Loucy (cell line): ENCODE measurements at regions not wholly inside any gene's neighbourhood (a gene's known extent, or its start where the extent isn't known, plus 50 kb on each side); places are given as distances from the start of the nearest gene placed in this dataset.
A peak's percentile ranks its signal among the peaks of the same experiment; 100 is the strongest.

Experiments used
- H2AFZ ChIP-seq: fragments of 200-600 bp; sonication (generic); 2 replicates; pipeline ENCODE4 v1.6.0; 2016; ENCODE audit warnings: antibody characterized with exemption, mild to moderate bottlenecking, low read length, moderate library complexity
- H3F3A ChIP-seq: fragments of 200-600 bp; 2 replicates; pipeline ENCODE4 v1.6.0; 2016; ENCODE audit warnings: antibody characterized with exemption, low read depth, mild to moderate bottlenecking
- H3K27me3 ChIP-seq: fragments of 200-600 bp; sonication (generic); 2 replicates; pipeline ENCODE4 v1.6.1; 2014; ENCODE audit warnings: low read length, mild to moderate bottlenecking; ENCODE audit not compliant: insufficient read depth, poor library complexity, severe bottlenecking
- H3K36me3 ChIP-seq: fragments of 200-600 bp; sonication (generic); 2 replicates; pipeline ENCODE4 v1.6.1; 2016; ENCODE audit warnings: low read length; ENCODE audit not compliant: insufficient read depth
- H3K4me1 ChIP-seq: fragments of 200-600 bp; sonication (generic); 2 replicates; pipeline ENCODE4 v1.5.1; 2014; ENCODE audit warnings: low read length, mild to moderate bottlenecking; ENCODE audit not compliant: insufficient read depth, poor library complexity, severe bottlenecking
- H3K4me2 ChIP-seq: fragments of 200-600 bp; sonication (generic); 2 replicates; pipeline ENCODE4 v1.6.0; 2014; ENCODE audit warnings: antibody characterized with exemption, low read length, low read depth, mild to moderate bottlenecking; ENCODE audit not compliant: poor library complexity, severe bottlenecking
- H3K4me3 ChIP-seq: fragments of 200-600 bp; sonication (generic); 2 replicates; pipeline ENCODE4 v1.5.1; 2014; ENCODE audit warnings: low read length, mild to moderate bottlenecking, mixed read lengths; ENCODE audit not compliant: poor library complexity, severe bottlenecking
- H3K79me2 ChIP-seq: fragments of 200-600 bp; sonication (generic); 2 replicates; pipeline ENCODE4 v1.6.1; 2014; ENCODE audit warnings: low read length; ENCODE audit not compliant: insufficient read depth
- H3K9ac ChIP-seq: fragments of 200-600 bp; sonication (generic); 2 replicates; pipeline ENCODE4 v1.6.0; 2014; ENCODE audit warnings: mild to moderate bottlenecking, low read depth, low read length, moderate library complexity; ENCODE audit not compliant: poor library complexity, severe bottlenecking
- H3K9me2 ChIP-seq: fragments of 200-600 bp; sonication (generic); replicated peaks from 2 replicates; pipeline ENCODE4 v1.6.1; 2016; ENCODE audit warnings: low read depth, low read length, mixed read lengths
- H3K9me3 ChIP-seq: fragments of 200-600 bp; sonication (generic); 2 replicates; pipeline ENCODE4 v1.6.1; 2014; ENCODE audit warnings: mild to moderate bottlenecking, antibody characterized with exemption, low read length, low read depth; ENCODE audit not compliant: insufficient read depth
- H4K20me1 ChIP-seq: fragments of 200-600 bp; sonication (generic); 2 replicates; pipeline ENCODE4 v1.6.0; 2014; ENCODE audit warnings: antibody characterized with exemption, low read length, mild to moderate bottlenecking; ENCODE audit not compliant: insufficient read depth, poor library complexity, severe bottlenecking
- CTCF ChIP-seq: fragments of 200-600 bp; sonication (generic); conservative IDR thresholded peaks from 2 replicates; pipeline ENCODE4 v1.5.1; 2014; ENCODE audit warnings: mild to moderate bottlenecking, antibody characterized with exemption, low read length
- EZH2phosphoT487 ChIP-seq: fragments of 200-600 bp; IDR thresholded peaks from 2 replicates; pipeline ENCODE4 v1.6.1; 2018; ENCODE audit warnings: antibody characterized with exemption, mild to moderate bottlenecking, moderate library complexity, borderline replicate concordance

- TF ChIP-seq CTCF (no peak), EZH2phosphoT487 (no peak)
- no peaks in the 10 kb centered on the region for H3K9me2 ChIP-seq
- no peaks in the 10 kb centered on the region for H4K20me1 ChIP-seq
- no peaks in the 10 kb centered on the region for H3K36me3 ChIP-seq
- no peaks in the 10 kb centered on the region for H3K27me3 ChIP-seq
- no peak overlapping the region for H3K4me2 ChIP-seq
- H3K79me2 ChIP-seq = no peaks in the 10 kb centered on the region
- H2AFZ ChIP-seq = peak overlapping the region; percentile 20; the same call in 1 of the 2 replicates
- H3K4me1 ChIP-seq = no peaks in the 10 kb centered on the region
- no peak overlapping the region for H3K9ac ChIP-seq
- H3K9me3 ChIP-seq = no peaks in the 10 kb centered on the region
- H3K4me3 ChIP-seq = no peak overlapping the region
- no peaks in the 10 kb centered on the region for H3F3A ChIP-seq
Observed at GRCh38 chr13:28590461-28590860, 68.5 kb upstream of the POMP start.

GRCh38 chr13:28588296-28588695, 70.6 kb upstream of the POMP start:
- Histone ChIP-seq H2AFZ (no peak overlapping the region), H3K27me3 (no peaks in the 10 kb centered on the region), H3K9me3 (no peaks in the 10 kb centered on the region), H3K79me2 (no peaks in the 10 kb centered on the region), H3K4me1 (no peaks in the 10 kb centered on the region), H3K9me2 (no peaks in the 10 kb centered on the region), H4K20me1 (no peaks in the 10 kb centered on the region), H3K36me3 (no peaks in the 10 kb centered on the region), H3K9ac (no peak overlapping the region), H3K4me2 (no peak overlapping the region), H3F3A (no peaks in the 10 kb centered on the region), H3K4me3 (no peak overlapping the region)
- TF ChIP-seq CTCF (no peak), EZH2phosphoT487 (no peak)

DNA sequence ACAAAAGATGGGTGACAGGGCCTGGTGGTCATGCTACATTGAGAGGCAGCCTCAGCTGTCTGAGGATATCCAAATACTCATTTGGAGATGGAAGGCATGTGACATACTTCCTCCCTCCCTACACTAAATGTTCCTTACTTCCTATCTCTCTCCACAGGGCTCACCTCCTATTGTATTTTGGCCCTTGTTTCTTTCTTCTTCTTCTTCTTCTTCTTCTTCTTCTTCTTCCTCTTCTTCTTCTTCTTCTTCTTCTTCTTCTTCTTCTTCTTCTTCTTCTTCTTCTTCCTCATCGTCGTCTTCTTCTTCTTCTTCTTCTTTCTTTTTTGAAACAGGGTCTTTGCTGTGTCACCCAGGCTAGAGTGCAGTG, 71.8 kb upstream of the POMP start:
- TF ChIP-seq EZH2phosphoT487 (no peak), CTCF (no peak)
- H3K9ac ChIP-seq = no peak overlapping the region
- no peaks in the 10 kb centered on the region for H3K36me3 ChIP-seq
- H4K20me1 ChIP-seq = no peaks in the 10 kb centered on the region
- no peaks in the 10 kb centered on the region for H3K79me2 ChIP-seq
- H3K27me3 ChIP-seq = no peaks in the 10 kb centered on the region
- H3F3A ChIP-seq = no peaks in the 10 kb centered on the region
- H3K9me2 ChIP-seq = no peaks in the 10 kb centered on the region
- H3K4me2 ChIP-seq = no peak overlapping the region
- no peak overlapping the region for H3K4me3 ChIP-seq
- peaks cover 7% of the 10 kb centered on the region for H3K4me1 ChIP-seq
- no peaks in the 10 kb centered on the region for H3K9me3 ChIP-seq
- no peak overlapping the region for H2AFZ ChIP-seq
